Transverse colon (tissue), 4 donors: ENCODE measurements at regions not wholly inside any gene's neighbourhood (a gene's known extent, or its start where the extent isn't known, plus 50 kb on each side); places are given as distances from the start of the nearest gene placed in this dataset.

ENCODE experiments used
- EP300 ChIP-seq: sonication (generic); formaldehyde crosslinking; IDR thresholded peaks from one replicate; pipeline ENCODE4 v1.6.1; 2017; ENCODE audit warnings: antibody characterized with exemption, low read depth
- POLR2AphosphoS5 ChIP-seq, 3 donors: sonication (generic); formaldehyde crosslinking; IDR thresholded peaks; one replicate each; pipeline ENCODE4 v1.6.1; 2016; ENCODE audit warnings: antibody characterized with exemption in 3 of 3
- TF ChIP-seq, protein P1 (sequence below), 5 experiments: fragments of 200-600 bp in 3 of 5; fragments of 450-650 bp in 2 of 5; sonication (generic) in 3 of 5; IDR thresholded peaks; 1 replicate in 2 of 5; 2 replicates in 3 of 5; pipeline ENCODE4 v1.5.1; 2016 to 2017; ENCODE audit warnings: antibody characterized with exemption in 5 of 5, inconsistent platforms in 3 of 5, mild to moderate bottlenecking in 2 of 5, moderate library complexity in 1 of 5

DNA sequence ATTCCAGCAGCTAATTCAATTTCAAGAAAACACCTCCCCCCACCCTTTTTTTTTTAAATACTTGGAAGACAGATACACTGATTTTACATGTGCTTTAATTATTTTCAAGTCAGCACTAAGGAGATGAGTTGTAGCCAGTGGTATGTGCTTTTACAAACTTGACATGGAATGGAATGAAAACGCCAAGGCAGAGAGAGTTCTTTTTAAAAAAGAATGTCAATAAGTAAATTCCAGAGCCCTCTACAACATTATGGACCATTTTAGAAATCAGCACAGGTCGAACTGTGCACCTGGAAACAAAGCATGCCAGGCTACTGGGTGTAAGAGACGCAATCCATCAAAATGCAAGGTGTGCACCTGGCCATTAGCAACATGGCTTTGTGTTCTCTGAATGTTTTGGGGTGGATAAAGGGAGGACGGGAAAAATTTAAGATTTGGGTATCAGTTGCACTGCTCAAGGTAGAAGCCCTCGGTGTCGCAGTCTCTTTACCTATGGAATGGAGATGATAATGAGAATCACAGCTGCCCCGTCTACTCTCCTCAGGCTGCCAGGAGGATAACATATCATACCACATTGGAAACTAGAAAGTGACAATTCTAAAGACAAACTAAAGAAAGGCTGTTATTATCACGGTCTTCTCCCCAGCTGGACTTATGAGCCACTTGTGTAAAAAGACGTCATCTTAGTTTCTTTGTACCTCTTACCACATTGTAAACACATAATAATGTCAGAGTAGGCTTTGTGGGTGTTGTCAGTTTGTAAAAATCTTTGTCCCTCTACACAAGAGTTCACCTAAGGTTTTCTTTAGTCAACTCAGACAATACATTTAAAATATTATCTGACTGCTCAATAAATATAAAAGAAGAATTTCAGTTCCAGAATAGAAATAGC is 107.4 kb upstream of the PRICKLE2 start:
- TF ChIP-seq, protein P1, sequence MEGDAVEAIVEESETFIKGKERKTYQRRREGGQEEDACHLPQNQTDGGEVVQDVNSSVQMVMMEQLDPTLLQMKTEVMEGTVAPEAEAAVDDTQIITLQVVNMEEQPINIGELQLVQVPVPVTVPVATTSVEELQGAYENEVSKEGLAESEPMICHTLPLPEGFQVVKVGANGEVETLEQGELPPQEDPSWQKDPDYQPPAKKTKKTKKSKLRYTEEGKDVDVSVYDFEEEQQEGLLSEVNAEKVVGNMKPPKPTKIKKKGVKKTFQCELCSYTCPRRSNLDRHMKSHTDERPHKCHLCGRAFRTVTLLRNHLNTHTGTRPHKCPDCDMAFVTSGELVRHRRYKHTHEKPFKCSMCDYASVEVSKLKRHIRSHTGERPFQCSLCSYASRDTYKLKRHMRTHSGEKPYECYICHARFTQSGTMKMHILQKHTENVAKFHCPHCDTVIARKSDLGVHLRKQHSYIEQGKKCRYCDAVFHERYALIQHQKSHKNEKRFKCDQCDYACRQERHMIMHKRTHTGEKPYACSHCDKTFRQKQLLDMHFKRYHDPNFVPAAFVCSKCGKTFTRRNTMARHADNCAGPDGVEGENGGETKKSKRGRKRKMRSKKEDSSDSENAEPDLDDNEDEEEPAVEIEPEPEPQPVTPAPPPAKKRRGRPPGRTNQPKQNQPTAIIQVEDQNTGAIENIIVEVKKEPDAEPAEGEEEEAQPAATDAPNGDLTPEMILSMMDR (IDR thresholded peaks at IDR 0.05): no peak
- TF ChIP-seq EP300 (no peak), POLR2AphosphoS5 (IDR thresholded peaks at IDR 0.05) (no peak)
